ENCODE measurements at regions not wholly inside any gene's neighbourhood (a gene's known extent, or its start where the extent isn't known, plus 50 kb on each side); places are given as distances from the start of the nearest gene placed in this dataset.

- DNase-seq: no peak
These were observed 1391.9 kb downstream of the TBC1D22A start for GRCh38 chr22:48154169-48154942.

GRCh38 chr22:48153726-48154125, 1391.3 kb downstream of the TBC1D22A start:
- no peak for DNase-seq

DNA sequence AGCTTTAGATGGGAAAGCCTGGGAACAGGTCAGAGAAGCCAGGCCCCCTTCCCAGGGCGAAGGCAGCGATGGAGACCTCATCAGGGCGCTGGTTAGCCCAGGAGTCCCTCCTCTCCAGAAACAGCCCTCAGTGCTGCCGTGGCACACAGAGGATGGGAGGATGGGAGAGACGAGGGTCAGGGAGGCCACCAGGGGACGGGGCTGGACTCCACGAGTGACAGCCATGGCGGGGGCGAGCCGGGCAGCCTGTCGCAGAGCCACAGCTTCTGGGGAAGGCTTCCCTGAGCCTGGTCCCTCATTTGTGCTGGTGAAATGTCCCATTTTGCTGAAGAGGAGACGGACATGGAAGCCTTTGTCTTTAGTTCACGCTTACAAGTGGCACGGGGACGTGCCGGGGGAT, 1390.5 kb downstream of the TBC1D22A start:
- DNase-seq: no peak

- no peak for DNase-seq
These were observed 1389.8 kb downstream of the TBC1D22A start for GRCh38 chr22:48152164-48152775.

- DNase-seq: no peak
These were observed 1389.2 kb downstream of the TBC1D22A start for GRCh38 chr22:48151641-48152040.

DNA sequence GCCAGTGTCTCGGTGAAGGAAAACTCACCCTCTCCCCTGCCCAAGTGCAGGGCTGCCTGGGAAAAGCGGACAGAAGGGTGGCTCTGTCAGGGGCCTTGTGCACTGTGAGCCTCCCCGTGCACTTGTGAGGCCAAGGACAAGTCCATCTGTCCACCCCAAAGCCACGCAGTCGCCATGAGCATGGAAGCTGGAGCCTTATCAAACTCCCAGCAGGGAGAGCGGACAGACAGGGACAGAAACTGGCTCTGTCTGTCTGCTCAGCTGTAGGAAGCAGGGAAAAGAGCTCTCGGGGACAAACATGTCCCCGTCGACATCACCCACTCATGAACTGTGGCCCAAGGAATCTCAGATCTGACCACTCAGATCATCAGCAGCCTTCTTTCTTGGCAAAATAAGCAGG, 1385.4 kb downstream of the TBC1D22A start:
- DNase-seq: no peak

DNA sequence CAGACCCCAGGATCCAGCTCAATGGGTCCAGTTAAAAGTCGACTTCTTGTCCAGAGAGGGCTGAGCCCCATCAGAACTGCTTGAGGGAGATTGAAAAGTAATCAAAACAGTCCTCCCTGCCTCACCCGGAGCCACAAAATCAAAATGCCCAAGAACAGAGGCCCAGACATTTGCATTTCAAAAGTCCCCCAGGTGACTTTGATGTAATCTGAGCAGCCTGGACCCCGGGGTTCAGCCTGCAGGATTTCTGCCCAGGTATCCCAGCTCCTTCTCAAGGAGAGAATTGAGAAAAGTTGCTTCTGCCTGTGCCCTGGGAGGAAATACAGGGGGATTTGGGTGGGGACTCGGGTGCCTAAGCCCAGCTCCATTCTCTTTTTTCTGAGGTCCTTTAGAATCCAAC, 1385.0 kb downstream of the TBC1D22A start:
- no peak for DNase-seq

- no peak for DNase-seq
These were observed 1384.0 kb downstream of the TBC1D22A start for GRCh38 chr22:48146426-48146825.

DNA sequence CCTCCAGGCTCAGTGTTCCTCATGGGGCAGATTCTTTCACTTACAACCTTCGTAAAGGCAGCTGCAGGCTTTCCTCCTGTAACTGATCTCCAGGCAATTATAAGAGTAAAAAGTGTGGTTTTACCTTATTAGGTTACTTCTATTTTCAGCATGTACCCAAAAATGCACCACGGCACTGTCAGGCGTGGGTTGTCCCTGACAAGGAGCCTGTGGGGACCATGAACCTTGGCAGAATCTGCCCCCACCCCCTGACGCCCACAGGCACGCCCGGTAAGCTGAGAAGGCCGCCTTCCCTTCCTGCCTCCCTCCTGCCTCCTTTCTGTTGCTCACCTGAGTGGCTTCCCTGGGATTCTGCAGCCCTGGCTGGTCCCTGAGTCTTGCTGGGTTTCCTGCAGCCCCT, 1383.3 kb downstream of the TBC1D22A start:
- DNase-seq: no peak

DNA sequence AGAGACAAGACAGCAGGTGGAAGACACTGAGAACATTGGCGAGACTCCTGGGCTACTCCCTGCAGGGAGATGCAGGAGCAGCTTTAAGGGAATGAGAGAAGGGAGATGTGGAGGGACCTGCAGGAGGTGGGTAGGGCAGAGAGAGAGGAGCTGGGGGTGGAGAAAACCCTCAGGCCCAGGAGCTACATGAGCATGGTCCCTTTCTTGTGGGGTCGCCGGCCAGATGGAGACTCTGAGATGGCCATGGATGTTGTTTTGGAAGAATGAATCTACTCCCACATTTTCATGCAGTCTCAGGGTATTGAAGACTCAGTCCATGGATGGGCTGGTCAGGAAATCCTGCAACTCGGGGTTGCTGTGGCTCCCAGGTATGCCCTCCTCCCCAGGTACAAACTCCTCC, 1381.9 kb downstream of the TBC1D22A start:
- no peak for DNase-seq

DNA sequence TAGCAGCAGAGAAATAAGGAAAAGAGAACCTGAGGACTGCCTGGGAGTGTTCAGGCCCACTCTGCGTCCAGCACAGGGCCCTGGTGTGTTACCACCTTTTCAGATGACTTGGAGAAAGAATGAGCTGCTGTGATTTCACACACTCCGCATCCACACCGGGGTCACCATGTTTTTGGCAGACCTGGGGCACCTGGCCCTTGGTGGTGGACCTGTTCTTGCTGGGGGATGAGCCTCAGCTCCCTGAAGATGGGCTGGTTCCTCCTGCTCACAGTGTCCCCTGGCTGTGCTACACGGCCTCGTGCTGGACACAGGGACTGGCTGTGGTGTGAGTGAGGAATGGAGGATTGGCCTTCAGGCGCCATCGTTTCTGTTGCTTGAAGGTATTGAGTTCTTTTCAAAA, 1381.4 kb downstream of the TBC1D22A start:
- no peak for DNase-seq

GRCh38 chr22:48142388-48142787, 1379.9 kb downstream of the TBC1D22A start:
- no peak for DNase-seq

DNA sequence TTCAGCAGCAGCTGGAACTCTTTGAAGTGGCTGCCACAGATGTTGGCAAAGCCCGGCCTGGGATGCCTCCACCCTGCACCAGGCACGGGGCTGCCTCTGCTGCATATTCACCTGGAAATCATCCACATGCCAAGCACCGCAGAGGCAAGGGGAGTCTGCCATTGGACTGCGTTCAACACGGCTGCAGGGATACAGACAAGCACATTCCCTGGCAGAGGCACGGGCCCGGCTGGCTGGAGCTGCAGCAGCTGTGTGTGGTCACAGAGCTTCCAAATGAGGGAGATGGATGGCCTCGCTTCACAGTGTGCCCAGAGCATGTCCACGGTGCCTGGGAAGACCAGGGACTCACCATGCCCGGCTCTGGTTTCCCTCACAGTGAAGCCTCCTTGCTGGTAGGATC, 1378.9 kb downstream of the TBC1D22A start:
- no peak for DNase-seq

- no peak for DNase-seq
These were observed 1377.9 kb downstream of the TBC1D22A start for GRCh38 chr22:48140261-48140813.

- DNase-seq: no peak
These were observed 1377.3 kb downstream of the TBC1D22A start for GRCh38 chr22:48139776-48140175.

DNA sequence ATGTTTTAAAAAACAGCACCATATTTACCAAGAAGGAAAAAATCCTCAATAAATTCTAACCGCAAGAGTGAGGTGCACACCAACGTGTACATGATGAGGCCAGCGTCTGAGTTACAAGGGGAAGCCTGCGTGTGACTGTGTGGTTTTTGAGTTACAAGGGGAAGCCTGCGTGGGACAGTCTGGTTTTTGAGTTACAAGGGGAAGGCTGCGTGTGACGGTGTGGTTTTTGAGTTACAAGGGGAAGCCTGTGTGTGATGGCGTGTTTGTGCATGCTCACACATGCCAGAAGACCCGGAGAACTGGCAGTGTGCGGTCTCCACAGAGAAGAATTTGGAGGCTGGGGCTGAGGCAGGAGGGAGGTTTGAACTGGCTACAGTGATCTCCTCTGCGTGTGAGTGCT, 1376.4 kb downstream of the TBC1D22A start:
- no peak for DNase-seq

GRCh38 chr22:48138427-48138826, 1376.0 kb downstream of the TBC1D22A start:
- no peak for DNase-seq

GRCh38 chr22:48137640-48138039, 1375.2 kb downstream of the TBC1D22A start:
- DNase-seq: no peak

GRCh38 chr22:48135592-48135991, 1373.1 kb downstream of the TBC1D22A start:
- DNase-seq: no peak

GRCh38 chr22:48125416-48125815, 1363.0 kb downstream of the TBC1D22A start:
- DNase-seq: no peak

DNA sequence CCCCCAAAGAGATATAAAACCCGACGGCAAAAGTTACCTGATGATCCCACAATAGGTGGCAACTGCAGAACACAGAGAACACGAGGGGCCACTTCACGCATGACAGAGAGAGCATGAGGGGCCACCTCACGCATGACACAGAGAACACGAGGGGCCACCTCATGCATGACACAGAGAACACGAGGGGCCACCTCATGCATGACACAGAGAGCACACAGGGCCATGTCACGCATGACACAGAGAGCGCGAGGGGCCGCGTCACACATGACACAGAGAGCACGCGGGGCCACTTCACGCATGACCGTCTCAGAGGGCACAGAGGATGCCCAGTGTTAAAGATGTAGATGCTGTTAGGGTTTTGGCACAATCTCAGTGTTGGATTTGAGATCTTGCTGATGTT, 1359.5 kb downstream of the TBC1D22A start:
- no peak for DNase-seq

- DNase-seq: no peak
These were observed 1356.2 kb downstream of the TBC1D22A start for GRCh38 chr22:48118654-48119053.

- no peak for DNase-seq
These were observed 1354.4 kb downstream of the TBC1D22A start for GRCh38 chr22:48116871-48117270.

Measured in stimulated activated CD4-positive, alpha-beta T cell treated with anti-CD3 and anti-CD28 coated beads, Interleukin-4, amount 100 ng/mL, for 24 hours (primary cell).